ENCODE measurements at regions not wholly inside any gene's neighbourhood (a gene's known extent, or its start where the extent isn't known, plus 50 kb on each side); places are given as distances from the start of the nearest gene placed in this dataset.

DNA sequence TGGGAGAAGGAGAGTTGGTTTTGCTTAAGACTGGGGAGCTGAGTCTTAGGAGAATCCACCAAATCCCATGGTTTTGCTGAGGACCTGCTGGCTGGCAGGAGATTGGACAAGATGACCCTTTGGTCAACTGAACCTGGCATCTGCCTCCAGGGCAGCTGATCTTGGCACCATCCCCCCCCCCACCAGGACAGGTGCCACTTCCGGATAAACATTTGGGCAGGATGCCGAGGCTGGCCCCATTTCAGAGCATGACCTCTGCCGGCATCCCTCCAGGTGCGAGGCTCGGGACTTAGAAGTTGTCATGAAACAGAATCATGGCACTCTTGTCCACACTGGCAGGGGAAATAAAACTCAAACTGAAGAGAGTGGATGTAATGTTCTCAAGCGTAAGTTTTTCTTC lies 165.6 kb downstream of the MACROH2A1 start:
- no peaks in the 10 kb centered on the region for H3K79me2 ChIP-seq (ENCODE audit: control insufficient read depth, insufficient read depth, low read length)
- no peak for DNase-seq (ENCODE audit: low read depth, low spot score)
- H3K4me2 ChIP-seq (ENCODE audit: control insufficient read depth, extremely low read depth, insufficient read depth, low read depth, low read length), result no peak overlapping the region
- H3K9me3 ChIP-seq (ENCODE audit: control insufficient read depth, low read depth, low read length), result no peaks in the 10 kb centered on the region
- peaks cover 7% of the 10 kb centered on the region for H3K4me1 ChIP-seq (ENCODE audit: control insufficient read depth, extremely low read depth, insufficient read depth, low read length)
- no peak for TF ChIP-seq CTCF (optimal IDR thresholded peaks at IDR 0.05 in 1 of 3, IDR thresholded peaks at IDR 0.05 in 1 of 3, conservative IDR thresholded peaks at IDR 0.05 in 1 of 3; ENCODE audit: extremely low read depth in 1 of 3, insufficient read depth in 2 of 3, low read length in 3 of 3)
- no peak for TF ChIP-seq EZH2 (IDR thresholded peaks at IDR 0.05; ENCODE audit: low read length)
- H3K4me3 ChIP-seq (ENCODE audit: control insufficient read depth in 2 of 3, extremely low read depth in 1 of 3, insufficient read depth in 2 of 3, low read depth in 1 of 3, low read length in 3 of 3), result no peak overlapping the region
- no peaks in the 10 kb centered on the region for H3K27me3 ChIP-seq (ENCODE audit: control insufficient read depth, extremely low read depth, insufficient read depth, low read length)
- no peak for FAIRE-seq
- H3K27ac ChIP-seq (ENCODE audit: control insufficient read depth, insufficient read depth, low read length), result no peak overlapping the region
- no peak overlapping the region for H2AFZ ChIP-seq (ENCODE audit: control insufficient read depth, low read length)
- H4K20me1 ChIP-seq (ENCODE audit: control insufficient read depth, extremely low read depth, insufficient read depth, low read length), result no peaks in the 10 kb centered on the region
- H3K9me1 ChIP-seq (ENCODE audit: control insufficient read depth, extremely low read depth, insufficient read depth, low read length), result no peaks in the 10 kb centered on the region
- H3K9ac ChIP-seq (ENCODE audit: control insufficient read depth, extremely low read depth, insufficient read depth, low read length), result no peak overlapping the region
- no peaks in the 10 kb centered on the region for H3K36me3 ChIP-seq (ENCODE audit: control insufficient read depth in 2 of 2, extremely low read depth in 1 of 2, insufficient read depth in 2 of 2, low read length in 2 of 2)
- dilution Hi-C loops (cut with MboI; ENCODE audit: extremely low pct_ligation_motif_present, low sequenced_read_pairs), result no loop called here

- dilution Hi-C loops (cut with MboI; ENCODE audit: extremely low pct_ligation_motif_present, low sequenced_read_pairs), result no loop called here
- no peak overlapping the region for H2AFZ ChIP-seq (ENCODE audit: control insufficient read depth, low read length)
These were observed 166.1 kb downstream of the MACROH2A1 start for GRCh38 chr5:135232958-135233357.

More at GRCh38 chr5:135232958-135233357, 166.1 kb downstream of the MACROH2A1 start:
- TF ChIP-seq EZH2 (IDR thresholded peaks at IDR 0.05; ENCODE audit: low read length) (no peak), CTCF (optimal IDR thresholded peaks at IDR 0.05 in 1 of 3, IDR thresholded peaks at IDR 0.05 in 1 of 3, conservative IDR thresholded peaks at IDR 0.05 in 1 of 3; ENCODE audit: extremely low read depth in 1 of 3, insufficient read depth in 2 of 3, low read length in 3 of 3) (no peak)
- Histone ChIP-seq H3K79me2 (ENCODE audit: control insufficient read depth, insufficient read depth, low read length) (no peaks in the 10 kb centered on the region), H3K9me3 (ENCODE audit: control insufficient read depth, low read depth, low read length) (no peaks in the 10 kb centered on the region), H4K20me1 (ENCODE audit: control insufficient read depth, extremely low read depth, insufficient read depth, low read length) (no peaks in the 10 kb centered on the region), H3K27ac (ENCODE audit: control insufficient read depth, insufficient read depth, low read length) (no peak overlapping the region), H3K36me3 (ENCODE audit: control insufficient read depth in 2 of 2, extremely low read depth in 1 of 2, insufficient read depth in 2 of 2, low read length in 2 of 2) (no peaks in the 10 kb centered on the region), H3K4me3 (ENCODE audit: control insufficient read depth in 2 of 3, extremely low read depth in 1 of 3, insufficient read depth in 2 of 3, low read depth in 1 of 3, low read length in 3 of 3) (no peak overlapping the region), H3K4me1 (ENCODE audit: control insufficient read depth, extremely low read depth, insufficient read depth, low read length) (peaks cover 7% of the 10 kb centered on the region), H3K27me3 (ENCODE audit: control insufficient read depth, extremely low read depth, insufficient read depth, low read length) (no peaks in the 10 kb centered on the region), H3K4me2 (ENCODE audit: control insufficient read depth, extremely low read depth, insufficient read depth, low read depth, low read length) (no peak overlapping the region), H3K9ac (ENCODE audit: control insufficient read depth, extremely low read depth, insufficient read depth, low read length) (no peak overlapping the region), H3K9me1 (ENCODE audit: control insufficient read depth, extremely low read depth, insufficient read depth, low read length) (no peaks in the 10 kb centered on the region)
- FAIRE-seq (no peak), DNase-seq (ENCODE audit: low read depth, low spot score) (no peak)
